NCI-H1417 (cell line): ENCODE measurements at regions not wholly inside any gene's neighbourhood (a gene's known extent, or its start where the extent isn't known, plus 50 kb on each side); places are given as distances from the start of the nearest gene placed in this dataset.
"Not testable (repeated sequence)": the region's sequence is repeated elsewhere in the genome, so short reads cannot be mapped to it uniquely, and the experiment has no call there.

ENCODE experiments used
- DNase-seq, 3 experiments: peaks; one replicate each; lab custom pipeline; 2025; lab: John Stamatoyannopoulos, UW

GRCh38 chr5:125913200-125913599 lies 510.0 kb upstream of the GRAMD2B start:
- no peak for DNase-seq

DNA sequence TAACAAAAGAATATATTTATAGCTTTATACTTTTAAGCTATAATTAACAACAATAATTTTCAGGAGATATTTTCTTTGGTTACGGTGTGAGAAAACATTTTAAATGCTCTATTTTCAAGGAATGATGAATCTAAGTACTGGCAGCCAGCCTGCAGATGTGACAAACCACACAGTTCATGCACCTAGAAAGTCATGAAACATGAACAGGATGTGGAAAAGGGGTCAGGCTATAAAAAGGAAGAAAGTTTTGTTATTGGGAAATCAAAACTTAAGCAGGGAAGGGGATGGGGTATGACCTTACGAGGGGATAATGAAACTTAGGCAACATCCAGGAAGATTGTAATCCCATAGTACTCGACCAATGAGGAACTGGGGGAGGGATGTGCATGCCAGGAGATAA lies 508.7 kb upstream of the GRAMD2B start:
- no peak for DNase-seq

DNA sequence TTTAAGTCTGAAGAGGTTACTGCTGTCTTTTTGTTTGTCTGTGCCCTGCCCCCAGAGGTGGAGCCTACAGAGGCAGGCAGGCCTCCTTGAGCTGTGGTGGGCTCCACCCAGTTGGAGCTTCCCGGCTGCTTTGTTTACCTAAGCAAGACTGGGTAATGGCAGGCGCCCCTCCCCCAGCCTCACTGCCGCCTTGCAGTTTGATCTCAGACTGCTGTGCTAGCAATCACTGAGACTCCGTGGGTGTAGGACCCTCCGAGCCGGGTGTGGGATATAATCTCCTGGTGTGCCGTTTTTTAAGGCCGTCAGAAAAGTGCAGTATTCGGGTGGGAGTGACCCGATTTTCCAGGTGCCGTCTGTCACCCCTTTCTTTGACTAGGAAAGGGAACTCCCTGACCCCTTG lies 499.3 kb upstream of the GRAMD2B start:
- not testable (repeated sequence) for DNase-seq

- DNase-seq = no peak
These were observed 497.0 kb upstream of the GRAMD2B start for GRCh38 chr5:125926172-125926571.

GRCh38 chr5:125928663-125929062 lies 494.5 kb upstream of the GRAMD2B start:
- DNase-seq = no peak

DNA sequence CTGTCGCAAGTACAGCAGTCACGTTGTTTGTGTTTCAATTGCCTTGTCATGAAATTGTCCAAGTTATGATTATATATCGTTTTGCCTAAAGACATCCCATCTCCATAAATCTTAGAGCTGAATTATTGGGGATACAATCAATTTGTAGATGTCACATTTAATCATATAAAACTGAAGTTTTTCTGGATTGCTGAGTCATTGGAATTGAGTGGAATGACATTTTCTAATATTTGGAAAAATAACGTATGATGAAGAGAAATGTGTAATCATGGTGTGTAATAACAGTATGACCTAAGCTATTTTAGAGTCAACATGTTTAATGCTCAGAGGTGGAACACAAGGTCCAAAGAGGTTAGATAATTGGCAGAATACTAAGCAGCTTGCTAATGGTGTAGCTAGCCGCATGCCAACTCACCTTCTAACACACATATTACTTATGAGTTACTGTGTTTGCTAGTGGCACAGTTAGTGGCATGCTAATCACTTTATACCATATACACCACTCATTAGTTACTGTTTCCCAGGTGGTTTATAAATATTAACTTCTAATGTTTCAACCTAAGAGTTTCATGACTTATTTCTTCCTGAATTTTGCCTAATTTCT lies 473.1 kb upstream of the GRAMD2B start:
- no peak for DNase-seq

- DNase-seq = no peak
These were observed 462.1 kb upstream of the GRAMD2B start for GRCh38 chr5:125961150-125961549.

DNA sequence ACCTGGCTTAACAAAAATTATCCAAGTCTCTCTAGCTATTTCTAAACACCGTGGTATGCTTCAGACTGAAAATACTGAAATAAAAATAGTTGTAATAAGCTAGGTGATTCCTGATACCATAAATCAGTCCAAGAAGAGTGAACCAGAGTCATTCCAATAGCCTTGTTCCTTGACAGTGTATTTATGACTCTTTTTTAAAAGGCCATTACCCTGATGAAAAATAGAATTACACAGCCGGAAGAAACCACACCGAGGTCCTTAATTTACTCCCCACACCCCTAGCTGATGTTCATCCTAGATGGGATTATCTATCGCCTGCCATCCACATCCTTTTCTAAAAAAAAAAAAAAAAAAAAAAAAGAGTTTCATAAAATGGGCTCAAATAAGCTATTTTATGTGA lies 457.6 kb upstream of the GRAMD2B start:
- DNase-seq = no peak

DNA sequence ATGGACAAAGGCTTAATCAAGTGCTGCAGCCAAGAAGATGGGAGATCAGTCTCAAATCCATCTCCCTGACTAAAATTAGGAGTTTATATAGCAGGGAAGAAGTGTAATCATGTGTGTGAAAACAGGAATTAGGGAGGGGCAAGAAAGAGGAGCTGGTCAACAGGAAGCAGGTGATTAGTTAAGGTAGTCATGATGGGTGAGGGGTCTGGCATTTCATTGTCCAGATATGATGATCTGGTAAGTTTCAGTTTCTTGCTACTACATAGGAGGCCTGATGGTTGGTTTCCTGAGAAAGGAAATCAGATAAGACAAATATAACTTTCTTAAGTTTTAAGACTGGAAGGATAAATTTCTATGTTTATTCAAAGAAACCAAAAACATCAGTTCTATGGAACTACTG lies 455.6 kb upstream of the GRAMD2B start:
- DNase-seq = no peak

- DNase-seq = peak in 1 of 3 experiments; percentile 59
These were observed 454.0 kb upstream of the GRAMD2B start for GRCh38 chr5:125969011-125969813.

DNA sequence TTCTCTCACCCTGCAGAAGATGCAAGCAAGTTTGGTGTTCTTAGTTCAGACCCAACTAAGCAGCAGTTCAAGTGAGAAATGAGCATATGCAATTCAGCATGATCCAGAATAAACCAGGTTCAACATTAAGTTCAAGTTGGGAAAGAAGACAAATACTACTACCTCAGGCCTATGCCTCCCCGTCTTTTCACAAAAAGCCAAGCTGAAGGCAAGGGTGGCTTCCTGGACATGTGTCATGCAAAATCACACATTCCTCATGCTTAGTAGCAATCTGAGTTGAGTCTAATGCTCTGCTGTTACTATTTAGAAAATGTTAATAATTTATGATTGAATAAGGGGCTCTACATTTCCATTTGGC lies 453.4 kb upstream of the GRAMD2B start:
- peak in 1 of 3 experiments; percentile 9 for DNase-seq

GRCh38 chr5:125970631-125971307 lies 452.4 kb upstream of the GRAMD2B start:
- DNase-seq = peak in 2 of 3 experiments; percentile 32 to 69

DNA sequence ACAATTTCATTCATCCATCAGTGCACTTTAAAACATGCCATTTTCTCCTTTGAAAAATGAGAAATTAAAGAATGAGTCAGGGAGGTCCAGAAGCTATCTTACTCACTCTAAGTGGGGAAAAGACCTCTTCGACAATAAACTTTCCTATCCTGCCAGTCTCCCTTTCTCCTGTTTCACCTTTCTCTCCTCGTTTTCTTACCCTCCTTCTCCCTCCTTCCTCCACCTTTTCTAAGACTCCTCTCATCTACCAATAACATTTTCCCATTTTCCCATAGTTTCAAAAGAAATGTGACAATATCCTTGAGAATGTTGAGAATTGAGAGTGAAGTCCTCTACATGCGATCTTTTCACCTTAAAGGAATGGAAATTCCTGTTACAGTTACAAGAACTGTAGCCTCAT lies 450.5 kb upstream of the GRAMD2B start:
- no peak for DNase-seq

DNA sequence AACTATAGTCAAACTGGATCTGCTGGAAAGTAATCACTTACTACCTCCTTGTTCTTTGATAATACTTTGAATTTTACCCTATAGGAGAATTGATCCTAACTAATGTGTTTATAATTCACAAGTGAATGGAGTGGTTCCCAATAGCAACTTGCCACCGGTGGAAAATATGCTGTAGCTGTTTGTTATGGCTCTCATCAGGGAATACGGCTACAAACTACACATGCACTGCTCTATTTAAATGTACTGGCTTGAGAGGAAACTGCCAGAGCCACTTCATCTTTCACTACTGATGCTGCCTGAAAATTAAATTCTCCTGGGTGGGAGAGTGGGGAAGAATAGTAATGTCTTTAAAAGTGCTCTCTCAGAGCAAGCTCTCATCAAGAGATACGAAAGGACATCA lies 448.5 kb upstream of the GRAMD2B start:
- DNase-seq = no peak

DNA sequence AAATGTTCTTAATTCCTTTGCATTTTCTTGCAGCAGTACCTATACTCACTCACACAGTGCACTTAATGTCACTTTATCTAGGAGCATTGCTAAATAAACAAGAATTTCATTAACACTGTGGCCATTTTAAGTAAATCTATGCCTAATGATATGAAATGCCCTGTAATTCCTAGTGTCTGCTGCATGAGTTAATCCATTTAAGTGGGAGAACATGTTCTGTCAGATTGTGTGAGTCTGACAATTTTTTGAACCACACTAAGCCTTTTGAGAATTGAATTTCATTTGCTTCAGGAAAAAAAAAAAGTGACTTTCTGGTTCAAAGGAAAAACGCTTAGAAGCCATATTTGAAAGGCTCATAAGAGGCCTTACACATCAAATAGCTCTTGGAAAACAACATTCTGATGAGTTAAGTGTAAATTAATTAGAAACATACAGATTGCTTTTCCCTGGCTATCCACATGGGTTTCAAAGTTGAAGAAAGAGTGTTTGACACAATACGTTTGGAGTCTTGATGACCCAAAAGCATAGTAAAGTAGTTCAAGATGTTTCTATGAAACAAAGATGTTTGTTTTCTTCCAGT lies 446.7 kb upstream of the GRAMD2B start:
- no peak for DNase-seq

DNA sequence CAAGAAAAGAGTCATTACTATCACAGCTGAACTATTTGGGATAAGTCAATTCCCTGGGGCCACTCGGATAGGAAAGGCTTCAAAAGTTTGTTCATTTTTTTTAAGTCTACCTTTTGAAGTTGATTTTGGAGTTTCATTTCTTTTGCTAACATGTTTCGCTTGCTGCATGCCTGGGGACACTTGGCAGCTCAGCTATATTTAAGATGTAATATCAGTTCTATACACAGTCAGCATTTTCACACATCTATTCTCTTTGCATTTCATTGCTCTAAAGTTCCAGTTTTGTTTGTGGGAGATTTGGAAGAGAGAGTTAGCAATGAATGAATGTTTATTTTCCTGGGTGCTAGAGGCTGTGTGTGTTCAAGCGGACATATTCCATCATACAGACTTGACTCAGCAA lies 445.2 kb upstream of the GRAMD2B start:
- no peak for DNase-seq

DNA sequence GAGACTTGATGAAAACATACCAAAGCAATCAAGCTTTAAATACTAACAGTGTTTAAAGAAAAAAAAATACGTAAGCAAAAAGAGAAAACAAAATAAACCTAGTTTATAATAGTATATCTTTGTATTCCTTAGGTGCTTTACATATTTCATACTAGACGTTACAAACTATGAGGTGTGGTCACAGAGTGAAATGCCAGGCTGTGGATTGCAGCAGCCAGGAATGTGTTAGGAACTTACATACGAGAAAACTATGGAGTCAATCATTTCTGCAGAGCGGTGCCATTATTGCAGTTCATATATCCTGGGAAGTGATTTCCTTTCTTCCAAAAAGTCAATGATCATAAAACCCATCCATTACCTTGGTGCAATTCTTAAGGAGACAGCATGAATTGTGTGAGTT lies 443.6 kb upstream of the GRAMD2B start:
- DNase-seq = no peak

- DNase-seq = no peak
These were observed 442.2 kb upstream of the GRAMD2B start for GRCh38 chr5:125981016-125981415.

DNA sequence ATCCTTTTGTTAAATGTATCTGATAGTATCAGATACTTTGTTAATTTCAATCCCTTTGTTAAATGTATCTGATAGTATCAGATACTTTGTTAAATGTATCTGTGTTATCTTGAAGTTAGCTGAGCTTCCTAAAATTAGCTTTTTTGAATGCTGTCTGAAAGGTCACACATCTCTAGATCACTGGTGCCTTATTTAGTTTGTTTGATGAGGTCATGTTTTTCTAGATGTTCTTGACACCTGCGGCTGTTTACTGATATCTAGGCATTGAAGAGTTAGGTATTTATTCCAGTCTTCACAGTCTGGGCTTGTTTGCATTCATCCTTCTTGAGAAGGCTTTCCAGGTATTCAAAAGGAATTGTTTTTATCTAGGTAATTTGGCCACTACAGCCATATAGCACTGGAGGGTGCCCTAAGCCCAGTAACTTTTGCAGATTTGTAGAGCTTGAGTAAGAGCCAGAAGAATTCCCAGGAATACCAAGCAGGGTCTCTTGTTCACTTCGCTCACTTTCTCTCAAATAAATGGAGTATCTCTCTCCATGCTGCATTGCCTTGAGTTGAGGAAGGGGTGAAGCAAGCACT lies 435.4 kb upstream of the GRAMD2B start:
- DNase-seq = no peak

- DNase-seq = no peak
These were observed 431.2 kb upstream of the GRAMD2B start for GRCh38 chr5:125992050-125992449.

DNA sequence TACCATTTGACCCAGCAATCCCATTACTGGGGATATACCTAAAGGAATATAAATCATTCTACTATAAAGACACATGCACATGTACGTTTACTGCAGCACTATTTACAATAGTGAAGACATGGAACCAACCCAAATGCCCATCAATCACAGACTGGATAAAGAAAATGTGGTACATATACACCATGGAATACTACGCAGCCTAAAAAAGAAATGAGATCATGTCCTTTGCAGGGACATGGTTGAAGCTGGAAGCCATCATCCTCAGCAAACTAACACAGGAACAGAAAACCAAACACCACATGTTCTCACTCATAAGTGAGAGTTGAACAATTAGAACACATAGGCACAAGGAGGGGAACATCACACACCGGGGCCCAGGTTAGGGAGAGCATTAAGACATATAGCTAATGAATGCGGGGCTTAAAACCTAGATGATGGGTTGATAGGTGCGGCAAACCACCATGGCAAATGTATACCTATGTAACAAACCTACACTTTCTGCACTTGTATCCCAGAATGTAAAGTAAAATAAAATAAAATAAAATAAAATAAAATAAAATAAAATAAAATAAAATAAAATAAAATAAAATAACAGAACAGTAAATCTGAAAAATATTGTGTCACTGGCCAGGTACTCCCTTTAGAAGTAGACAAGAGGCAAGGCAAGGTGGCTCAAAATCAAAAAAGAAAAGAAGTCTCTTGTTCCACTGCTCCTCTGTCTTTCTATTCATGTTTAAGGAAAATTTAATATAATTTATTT lies 423.8 kb upstream of the GRAMD2B start:
- DNase-seq = not testable (repeated sequence)

GRCh38 chr5:126000507-126000906 lies 422.7 kb upstream of the GRAMD2B start:
- peak; percentile 1 to 63 (median 16) for DNase-seq
